H9 (cell line): ENCODE measurements at regions not wholly inside any gene's neighbourhood (a gene's known extent, or its start where the extent isn't known, plus 50 kb on each side); places are given as distances from the start of the nearest gene placed in this dataset.

ENCODE experiments used
- DNase-seq: peaks from one replicate; pipeline ENCODE4 v3.0.0-alpha.2; 2017
- H2AFZ ChIP-seq: one replicate; pipeline ENCODE4 v1.6.1; 2013; ENCODE audit warnings: mild to moderate bottlenecking, low read length, control low read depth, moderate library complexity
- H2AK5ac ChIP-seq: 2 replicates; pipeline ENCODE4 v1.6.1; 2013; ENCODE audit warnings: low read length, control low read depth, mixed read lengths; ENCODE audit not compliant: insufficient read length
- H2BK120ac ChIP-seq: one replicate; pipeline ENCODE4 v1.6.1; 2013; ENCODE audit warnings: low read depth, mild to moderate bottlenecking, low read length, control low read depth, inconsistent platforms; ENCODE audit not compliant: poor library complexity, severe bottlenecking
- H2BK12ac ChIP-seq: 2 replicates; pipeline ENCODE4 v1.6.1; 2013; ENCODE audit warnings: low read length, control low read depth, mixed read lengths, low read depth; ENCODE audit not compliant: insufficient read length
- H2BK15ac ChIP-seq: 2 replicates; pipeline ENCODE4 v1.6.1; 2013; ENCODE audit warnings: low read depth, low read length, control low read depth
- H2BK20ac ChIP-seq: one replicate; pipeline ENCODE4 v1.6.1; 2013; ENCODE audit warnings: low read depth, mild to moderate bottlenecking, low read length, control low read depth, inconsistent platforms; ENCODE audit not compliant: poor library complexity, severe bottlenecking
- H2BK5ac ChIP-seq: 2 replicates; pipeline ENCODE4 v1.6.1; 2013; ENCODE audit warnings: low read length, control low read depth, mixed read lengths; ENCODE audit not compliant: insufficient read length
- H3K14ac ChIP-seq: 2 replicates; pipeline ENCODE4 v1.6.1; 2013; ENCODE audit warnings: low read length, control low read depth; ENCODE audit not compliant: insufficient read depth
- H3K18ac ChIP-seq: 2 replicates; pipeline ENCODE4 v1.6.1; 2013; ENCODE audit warnings: low read depth, mild to moderate bottlenecking, mixed read lengths, low read length, control low read depth; ENCODE audit not compliant: insufficient read length
- H3K23ac ChIP-seq: 2 replicates; pipeline ENCODE4 v1.6.1; 2013; ENCODE audit warnings: low read length, control low read depth, mixed read lengths, low read depth; ENCODE audit not compliant: insufficient read length
- H3K23me2 ChIP-seq: 2 replicates; pipeline ENCODE4 v1.6.1; 2013; ENCODE audit warnings: low read depth, mild to moderate bottlenecking, mixed read lengths, low read length, control low read depth; ENCODE audit not compliant: insufficient read length, poor library complexity, severe bottlenecking
- H3K27ac ChIP-seq: 2 replicates; pipeline ENCODE4 v1.5.1; 2013; ENCODE audit warnings: low read length, control low read depth, mixed read lengths, low read depth; ENCODE audit not compliant: insufficient read length
- H3K27me3 ChIP-seq: 2 replicates; pipeline ENCODE4 v1.6.1; 2013; ENCODE audit warnings: low read length, control low read depth, inconsistent platforms; ENCODE audit not compliant: insufficient read depth
- H3K4ac ChIP-seq: 2 replicates; pipeline ENCODE4 v1.6.1; 2013; ENCODE audit warnings: low read depth, mild to moderate bottlenecking, control low read depth, inconsistent platforms, low read length, moderate library complexity
- H3K4me1 ChIP-seq: 2 replicates; pipeline ENCODE4 v1.6.1; 2013; ENCODE audit warnings: low read length, control low read depth, inconsistent platforms; ENCODE audit not compliant: insufficient read depth
- H3K4me2 ChIP-seq: 2 replicates; pipeline ENCODE4 v1.6.1; 2013; ENCODE audit warnings: low read length, control low read depth, mixed read lengths; ENCODE audit not compliant: insufficient read length, insufficient read depth
- H3K56ac ChIP-seq: 2 replicates; pipeline ENCODE4 v1.6.1; 2013; ENCODE audit warnings: low read depth, mild to moderate bottlenecking, mixed read lengths, low read length, control low read depth; ENCODE audit not compliant: insufficient read length
- H3K79me1 ChIP-seq: 2 replicates; pipeline ENCODE4 v1.6.1; 2013; ENCODE audit warnings: low read depth, mild to moderate bottlenecking, moderate library complexity, low read length, control low read depth, inconsistent platforms; ENCODE audit not compliant: insufficient read depth, poor library complexity, severe bottlenecking
- H3K79me2 ChIP-seq: 2 replicates; pipeline ENCODE4 v1.6.1; 2013; ENCODE audit warnings: low read length, control low read depth, inconsistent platforms; ENCODE audit not compliant: insufficient read depth
- H3K9ac ChIP-seq: 2 replicates; pipeline ENCODE4 v1.6.1; 2013; ENCODE audit warnings: low read length, control low read depth, mixed read lengths; ENCODE audit not compliant: insufficient read length; ENCODE audit errors: extremely low read depth
- H3K9me3 ChIP-seq: one replicate; pipeline ENCODE4 v1.6.1; 2013; ENCODE audit warnings: low read depth, low read length, inconsistent platforms; ENCODE audit not compliant: control insufficient read depth
- H3T11ph ChIP-seq: one replicate; pipeline ENCODE4 v1.6.1; 2013; ENCODE audit warnings: mild to moderate bottlenecking, low read length, control low read depth, inconsistent platforms
- H4K20me1 ChIP-seq: one replicate; pipeline ENCODE4 v1.6.1; 2013; ENCODE audit not compliant: control insufficient read depth, insufficient read length, insufficient read depth
- H4K5ac ChIP-seq: 2 replicates; pipeline ENCODE4 v1.6.1; 2013; ENCODE audit warnings: low read depth, mild to moderate bottlenecking, mixed read lengths, low read length, control low read depth; ENCODE audit not compliant: insufficient read length
- H4K8ac ChIP-seq: replicated peaks from 2 replicates; pipeline ENCODE4 v1.6.1; 2013; ENCODE audit warnings: low read length, control low read depth, mixed read lengths, low read depth; ENCODE audit not compliant: insufficient read length
- H4K91ac ChIP-seq: 2 replicates; pipeline ENCODE4 v1.6.1; 2013; ENCODE audit warnings: low read depth, mild to moderate bottlenecking, moderate library complexity, mixed read lengths, low read length, control low read depth; ENCODE audit not compliant: insufficient read length
- H3K27ac Mint-ChIP-seq, 3 experiments: 2 replicates in 2 of 3; 3 replicates in 1 of 3; pipeline ENCODE4 v1.8.0; 2020 to 2021; ENCODE audit warnings: mixed read lengths in 3 of 3, mild to moderate bottlenecking in 1 of 3, moderate library complexity in 1 of 3
- H3K27me3 Mint-ChIP-seq: 2 replicates; pipeline ENCODE4 v1.8.0; 2021; ENCODE audit warnings: low read depth, mild to moderate bottlenecking, moderate library complexity, mixed read lengths
- H3K36me3 Mint-ChIP-seq, 3 experiments: 2 replicates in 2 of 3; 3 replicates in 1 of 3; pipeline ENCODE4 v1.8.0; 2020 to 2021; ENCODE audit warnings: low read depth in 3 of 3, mixed read lengths in 3 of 3; ENCODE audit not compliant: insufficient read depth in 1 of 3
- H3K4me1 Mint-ChIP-seq, 2 experiments: 2 replicates each; pipeline ENCODE4 v1.8.0; 2020; ENCODE audit warnings: mixed read lengths in 2 of 2
- H3K4me3 Mint-ChIP-seq, 2 experiments: 2 replicates in 1 of 2; 3 replicates in 1 of 2; pipeline ENCODE4 v1.8.0; 2020 to 2021; ENCODE audit warnings: mild to moderate bottlenecking in 2 of 2, mixed read lengths in 2 of 2, moderate library complexity in 1 of 2
- H3K9me3 Mint-ChIP-seq, 2 experiments: 2 replicates in 1 of 2; 3 replicates in 1 of 2; pipeline ENCODE4 v1.8.0; 2020; ENCODE audit warnings: mild to moderate bottlenecking in 2 of 2, mixed read lengths in 2 of 2, moderate library complexity in 1 of 2
- CTCF ChIP-seq: fragments of 200-600 bp; sonication (generic); conservative IDR thresholded peaks from 3 replicates; pipeline ENCODE4 v1.8.0; 2021; ENCODE audit warnings: antibody characterized with exemption, mild to moderate bottlenecking
- WGBS: extraction: QIAGEN DNeasy Blood & Tissue Kit; methylation state at CpG from one replicate; pipeline ENCODE4 v1.1.7; 2013; ENCODE audit warnings: missing lambda C conversion rate, low lambda C conversion rate, mixed read lengths; ENCODE audit not compliant: insufficient read length; ENCODE audit errors: extremely low coverage; 5-methylcytosine and 5-hydroxymethylcytosine counted together

- Histone ChIP-seq H2BK5ac (no peak overlapping the region), H3K4me1 (no peaks in the 10 kb centered on the region; the same call in 1 of the 2 replicates), H3K23ac (no peak overlapping the region), H3T11ph (no peak overlapping the region), H3K79me2 (no peaks in the 10 kb centered on the region), H3K23me2 (no peaks in the 10 kb centered on the region), H3K14ac (no peak overlapping the region), H2BK12ac (no peak overlapping the region), H4K8ac (no peak overlapping the region), H3K79me1 (no peaks in the 10 kb centered on the region), H2BK20ac (no peak overlapping the region), H4K20me1 (no peaks in the 10 kb centered on the region), H4K5ac (no peak overlapping the region), H3K9me3 (no peaks in the 10 kb centered on the region), H3K56ac (no peak overlapping the region), H2AFZ (no peak overlapping the region), H4K91ac (no peak overlapping the region), H2BK15ac (no peak overlapping the region), H3K4ac (no peak overlapping the region), H3K9ac (no peak overlapping the region), H2AK5ac (no peak overlapping the region), H3K18ac (no peak overlapping the region), H3K27me3 (no peaks in the 10 kb centered on the region), H2BK120ac (no peak overlapping the region), H3K27ac (no peak overlapping the region), H3K4me2 (no peak overlapping the region)
- WGBS = no CpG with 5 or more reads among the region's 22 CpGs
- Mint-ChIP-seq H3K27me3 (peaks cover 5% of the 10 kb centered on the region), H3K4me3 (no peak overlapping the region), H3K9me3 (no peaks in the 10 kb centered on the region; a peak in 1 of 5 replicates), H3K27ac (peak overlapping the region in 1 of 3 experiments; percentile 77; a peak in 3 of 7 replicates), H3K4me1 (peaks cover 14 to 18% of the 10 kb centered on the region in 2 experiments), H3K36me3 (no peaks in the 10 kb centered on the region)
- no peak for TF ChIP-seq CTCF
- no peak for DNase-seq
Observed at GRCh38 chr3:13203398-13204176, 130.4 kb upstream of the IQSEC1 start.
